K562 (cell line): ENCODE measurements at regions not wholly inside any gene's neighbourhood (a gene's known extent, or its start where the extent isn't known, plus 50 kb on each side); places are given as distances from the start of the nearest gene placed in this dataset.

ENCODE experiments used
- ATAC-seq: fragments of 200-7000 bp; cut with Tn5 transposase; 3 replicates; pipeline ENCODE4 v1.9.1; 2020; ENCODE audit warnings: moderate library complexity
- BruUV-seq: library from RNA; stranded (reverse); fragments of 400-500 nt; replicated peaks from 2 replicates; lab custom pipeline; 2021; lab: Mats Ljungman, UMichigan
- CTCF ChIA-PET: fragments of 300-600 bp; formaldehyde crosslinking; extraction: SDS; loops from one replicate; lab custom pipeline; 2021; ENCODE audit warnings: low intra/inter-chr PET ratio; lab: Yijun Ruan, JAX
- POLR2A ChIA-PET: fragments of 300-600, 350-650 bp; sonication (Branson Sonifier 250); formaldehyde crosslinking; extraction: SDS; loops from one replicate; lab custom pipeline; 2021; ENCODE audit warnings: antibody characterized with exemption, inconsistent platforms; lab: Yijun Ruan, JAX
- DNase-seq, 4 experiments: peaks; one replicate each; pipeline versions ENCODE4 v3.0.0 to v3.0.0-alpha.2; 2011 to 2018; ENCODE audit warnings: low spot score in 3 of 4, mixed read lengths in 3 of 4; ENCODE audit errors: extremely low read depth in 1 of 4
- FAIRE-seq: peaks from 2 replicates; lab custom pipeline; 2011; peaks lifted over from hg19 to GRCh38; lab: Jason Lieb, UNC
- H2AFZ ChIP-seq: 2 replicates; pipeline ENCODE4 v1.6.0; 2011; ENCODE audit warnings: low read depth, low read length, control low read depth, inconsistent platforms
- H3K27ac ChIP-seq: fragments of 200-600 bp; 3 replicates; pipeline ENCODE4 v1.8.0; 2011; ENCODE audit warnings: low read depth, mild to moderate bottlenecking, control low read depth, inconsistent platforms, low read length, moderate library complexity, mixed read lengths; ENCODE audit errors: extremely low read depth
- H3K27me3 ChIP-seq, 2 experiments: fragments of 300-600 bp in 1 of 2; 2 replicates in 1 of 2; 3 replicates in 1 of 2; pipeline versions ENCODE4 v1.6.0 to v1.8.0; 2011; ENCODE audit warnings: inconsistent platforms in 2 of 2, low read length in 2 of 2, mild to moderate bottlenecking in 1 of 2, mixed read lengths in 1 of 2, moderate library complexity in 1 of 2; ENCODE audit not compliant: control insufficient read depth in 2 of 2, insufficient read depth in 2 of 2
- H3K36me3 ChIP-seq: fragments of 300-600 bp; 3 replicates; pipeline ENCODE4 v1.8.0; 2011; ENCODE audit warnings: mild to moderate bottlenecking, low read length, inconsistent platforms; ENCODE audit not compliant: control insufficient read depth, insufficient read depth
- H3K4me1 ChIP-seq, 2 experiments: fragments of 200-600 bp in 1 of 2; replicated peaks in 1 of 2; 2 replicates in 1 of 2; 3 replicates in 1 of 2; pipeline versions ENCODE4 v1.5.1 to v1.8.0; 2011; ENCODE audit warnings: inconsistent platforms in 2 of 2, low read length in 2 of 2, mild to moderate bottlenecking in 1 of 2, mixed read lengths in 1 of 2, moderate library complexity in 1 of 2; ENCODE audit not compliant: control insufficient read depth in 2 of 2, insufficient read depth in 2 of 2
- H3K4me2 ChIP-seq: 2 replicates; pipeline ENCODE4 v1.6.1; 2011; ENCODE audit warnings: low read length, control low read depth, inconsistent platforms, mixed read lengths; ENCODE audit not compliant: insufficient read depth
- H3K4me3 ChIP-seq: fragments of 200-600 bp; sonication (generic), shearing (Covaris generic); 2 replicates; pipeline ENCODE4 v1.5.1; 2016; ENCODE audit warnings: control low read depth, inconsistent platforms
- H3K79me2 ChIP-seq: fragments of 200-600 bp; 3 replicates; pipeline ENCODE4 v1.8.0; 2011; ENCODE audit warnings: low read length, inconsistent platforms; ENCODE audit not compliant: control insufficient read depth, insufficient read depth
- H3K9ac ChIP-seq, 2 experiments: 2 replicates each; pipeline versions ENCODE4 v1.6.0 to v1.6.1; 2011; ENCODE audit warnings: low read depth in 2 of 2, low read length in 2 of 2, control low read depth in 1 of 2, inconsistent platforms in 1 of 2, mild to moderate bottlenecking in 1 of 2, mixed read lengths in 1 of 2; ENCODE audit not compliant: insufficient read depth in 1 of 2
- H3K9me1 ChIP-seq: one replicate; pipeline ENCODE4 v1.6.0; 2011; ENCODE audit warnings: inconsistent platforms, mild to moderate bottlenecking, low read length, moderate library complexity; ENCODE audit not compliant: control insufficient read depth, insufficient read depth
- H3K9me3 ChIP-seq: replicated peaks from 2 replicates; pipeline ENCODE4 v1.5.1; 2011; ENCODE audit warnings: low read depth, low read length, inconsistent platforms; ENCODE audit not compliant: control insufficient read depth, insufficient read depth
- H4K20me1 ChIP-seq: replicated peaks from 2 replicates; pipeline ENCODE4 v1.6.1; 2011; ENCODE audit warnings: low read length, inconsistent platforms, mixed read lengths; ENCODE audit not compliant: control insufficient read depth, insufficient read depth
- CXXC5 ChIP-seq: fragments of 250-450 bp; sonication (Bioruptor Pico); IDR thresholded peaks from 2 replicates; pipeline ENCODE4 v1.8.0; 2022; ENCODE audit warnings: inconsistent platforms, mild to moderate bottlenecking, moderate library complexity
- HDAC3 ChIP-seq: fragments of 450-650 bp; IDR thresholded peaks from 2 replicates; pipeline ENCODE4 v1.6.1; 2018; ENCODE audit warnings: borderline replicate concordance, mild to moderate bottlenecking, moderate library complexity; ENCODE audit not compliant: partially characterized antibody
- HNRNPLL ChIP-seq: fragments of 200-400 bp; formaldehyde crosslinking; IDR thresholded peaks from 2 replicates; pipeline ENCODE4 v1.6.1; 2017; ENCODE audit warnings: low read length, low read depth, mild to moderate bottlenecking; ENCODE audit not compliant: poor library complexity, severe bottlenecking
- KLF16 ChIP-seq: IDR thresholded peaks from 2 replicates; pipeline ENCODE4 v1.6.1; 2016; ENCODE audit warnings: antibody characterized with exemption
- NFXL1 ChIP-seq: fragments of 450-650 bp; formaldehyde crosslinking; IDR thresholded peaks from 2 replicates; pipeline ENCODE4 v1.4.0; 2021; ENCODE audit warnings: mild to moderate bottlenecking
- SIN3B ChIP-seq: fragments of 450-650 bp; IDR thresholded peaks from 2 replicates; pipeline ENCODE4 v1.6.1; 2017; ENCODE audit warnings: low read depth, mild to moderate bottlenecking, moderate library complexity
- STAT6 ChIP-seq: sonication (generic); formaldehyde crosslinking; IDR thresholded peaks from 2 replicates; pipeline ENCODE4 v1.8.1; 2023; ENCODE audit warnings: mild to moderate bottlenecking, missing genetic modification reagents
- THAP7 ChIP-seq: fragments of 250-450 bp; sonication (Bioruptor Pico); IDR thresholded peaks from 2 replicates; pipeline ENCODE4 v1.5.0; 2021
- ZFP1 ChIP-seq: fragments of 450-650 bp; formaldehyde crosslinking; IDR thresholded peaks from 2 replicates; pipeline ENCODE4 v1.4.0; 2020; ENCODE audit warnings: mild to moderate bottlenecking, mixed read lengths
- ZNF124 ChIP-seq: sonication (generic); formaldehyde crosslinking; IDR thresholded peaks from 2 replicates; pipeline ENCODE4 v1.8.1; 2022; ENCODE audit warnings: missing genetic modification reagents
- ZNF277 ChIP-seq: fragments of 250-450 bp; sonication (Bioruptor Pico); IDR thresholded peaks from 2 replicates; pipeline ENCODE4 v1.8.0; 2022; ENCODE audit warnings: inconsistent platforms, mild to moderate bottlenecking, moderate library complexity, borderline replicate concordance
- ZNF707 ChIP-seq: fragments of 250-450 bp; sonication (Bioruptor Pico); conservative IDR thresholded peaks from 2 replicates; pipeline ENCODE4 v1.8.0; 2022; ENCODE audit warnings: inconsistent platforms, mild to moderate bottlenecking, moderate library complexity
- WGBS: fragments of 100-300 bp; shearing (Covaris generic); methylation state at CpG from one replicate; pipeline ENCODE4 v1.1.6; 2016; ENCODE audit warnings: low coverage, mixed read lengths; ENCODE audit not compliant: insufficient coverage; ENCODE audit errors: missing lambda C conversion rate; 5-methylcytosine and 5-hydroxymethylcytosine counted together
- in situ Hi-C: fragments of 300-500 bp; cut with MboI; formaldehyde crosslinking; loops from 4 replicates; pipeline ENCODE4 v1.15.0; 2018; ENCODE audit warnings: inconsistent platforms, mixed read lengths
- intact Hi-C: fragments of 100-400 bp; cut with micrococcal nuclease; formaldehyde crosslinking; loops from 2 replicates; pipeline ENCODE4 v1.14.2; 2022
- TF ChIP-seq, protein P1 (sequence below), 2 experiments: fragments of 450-650 bp; conservative IDR thresholded peaks; 2 replicates each; pipeline ENCODE4 v1.6.1; 2017; ENCODE audit warnings: mild to moderate bottlenecking in 2 of 2, moderate library complexity in 2 of 2
- TF ChIP-seq, protein P2 (sequence below): sonication (generic); formaldehyde crosslinking; IDR thresholded peaks from 2 replicates; pipeline ENCODE4 v1.8.0; 2023; ENCODE audit warnings: mild to moderate bottlenecking, missing genetic modification reagents

DNA sequence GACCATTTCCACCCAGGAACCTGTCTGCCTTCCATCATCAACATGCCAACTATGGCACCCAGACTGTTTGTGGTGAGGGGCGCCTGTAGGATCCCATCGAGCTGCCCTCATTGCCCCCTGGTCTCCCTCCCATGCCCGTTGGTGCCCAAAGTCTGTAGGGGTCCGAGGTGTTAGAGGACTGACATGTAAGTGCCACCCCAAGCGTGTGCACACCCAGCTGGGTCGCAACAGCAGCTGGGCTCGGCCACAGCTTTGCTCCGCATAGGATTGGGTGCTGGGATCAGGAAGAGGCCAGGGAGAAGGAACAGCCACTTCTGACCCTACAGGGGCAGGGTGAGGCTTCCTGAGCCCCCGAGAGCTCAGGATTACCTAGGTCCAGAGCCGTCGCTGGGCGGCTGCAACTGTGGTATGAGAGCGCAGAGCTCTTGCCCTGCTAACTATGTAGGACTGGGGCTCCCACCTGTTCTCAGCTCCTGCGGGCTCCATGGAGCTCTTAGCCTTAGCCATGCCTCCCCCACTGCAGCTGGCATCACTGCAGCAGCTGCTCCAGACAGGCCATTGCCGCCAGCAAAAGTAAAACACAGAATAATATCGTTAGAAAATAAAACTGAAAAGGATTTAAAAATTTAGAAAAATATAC is 1160.3 kb downstream of the FSTL5 start (continued):
- TF ChIP-seq ZNF277 (CRISPR knock-in tag) (no peak), HNRNPLL (no peak), ZFP1 (CRISPR knock-in tag) (no peak), SIN3B (no peak), KLF16 (no peak), ZNF124 (no peak)
- TF ChIP-seq, protein P1, sequence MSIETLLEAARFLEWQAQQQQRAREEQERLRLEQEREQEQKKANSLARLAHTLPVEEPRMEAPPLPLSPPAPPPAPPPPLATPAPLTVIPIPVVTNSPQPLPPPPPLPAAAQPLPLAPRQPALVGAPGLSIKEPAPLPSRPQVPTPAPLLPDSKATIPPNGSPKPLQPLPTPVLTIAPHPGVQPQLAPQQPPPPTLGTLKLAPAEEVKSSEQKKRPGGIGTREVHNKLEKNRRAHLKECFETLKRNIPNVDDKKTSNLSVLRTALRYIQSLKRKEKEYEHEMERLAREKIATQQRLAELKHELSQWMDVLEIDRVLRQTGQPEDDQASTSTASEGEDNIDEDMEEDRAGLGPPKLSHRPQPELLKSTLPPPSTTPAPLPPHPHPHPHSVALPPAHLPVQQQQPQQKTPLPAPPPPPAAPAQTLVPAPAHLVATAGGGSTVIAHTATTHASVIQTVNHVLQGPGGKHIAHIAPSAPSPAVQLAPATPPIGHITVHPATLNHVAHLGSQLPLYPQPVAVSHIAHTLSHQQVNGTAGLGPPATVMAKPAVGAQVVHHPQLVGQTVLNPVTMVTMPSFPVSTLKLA (conservative IDR thresholded peaks at IDR 0.05) = no peak

- Histone ChIP-seq H3K9me1 (no peaks in the 10 kb centered on the region), H3K27ac (no peak overlapping the region), H3K79me2 (no peaks in the 10 kb centered on the region), H2AFZ (no peak overlapping the region), H3K36me3 (no peaks in the 10 kb centered on the region), H3K9ac (no peak overlapping the region), H3K9me3 (no peaks in the 10 kb centered on the region), H3K4me1 (no peaks in the 10 kb centered on the region), H3K27me3 (no peaks in the 10 kb centered on the region), H3K4me2 (no peak overlapping the region), H4K20me1 (no peaks in the 10 kb centered on the region), H3K4me3 (no peak overlapping the region)
- in situ Hi-C loops (no loop called here), intact Hi-C loops (no loop called here)
- CTCF ChIA-PET = no interaction called here
- 0% methylated on average over 1 of the region's 2 CpGs for WGBS
- FAIRE-seq (no peak), DNase-seq (no peak), ATAC-seq (no peak)
- POLR2A ChIA-PET = no interaction called here
- no TSS peak for BruUV-seq
- TF ChIP-seq HDAC3 (no peak), STAT6 (CRISPR knock-in tag) (no peak), NFXL1 (no peak), THAP7 (CRISPR knock-in tag) (no peak), CXXC5 (no peak), ZNF707 (no peak)
- TF ChIP-seq, protein P2, sequence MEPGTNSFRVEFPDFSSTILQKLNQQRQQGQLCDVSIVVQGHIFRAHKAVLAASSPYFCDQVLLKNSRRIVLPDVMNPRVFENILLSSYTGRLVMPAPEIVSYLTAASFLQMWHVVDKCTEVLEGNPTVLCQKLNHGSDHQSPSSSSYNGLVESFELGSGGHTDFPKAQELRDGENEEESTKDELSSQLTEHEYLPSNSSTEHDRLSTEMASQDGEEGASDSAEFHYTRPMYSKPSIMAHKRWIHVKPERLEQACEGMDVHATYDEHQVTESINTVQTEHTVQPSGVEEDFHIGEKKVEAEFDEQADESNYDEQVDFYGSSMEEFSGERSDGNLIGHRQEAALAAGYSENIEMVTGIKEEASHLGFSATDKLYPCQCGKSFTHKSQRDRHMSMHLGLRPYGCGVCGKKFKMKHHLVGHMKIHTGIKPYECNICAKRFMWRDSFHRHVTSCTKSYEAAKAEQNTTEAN (CRISPR knock-in tag) = no peak
These were observed 1158.1 kb downstream of the FSTL5 start for GRCh38 chr4:161005746-161006145.
